HG02840 (cell line): ENCODE measurements at regions not wholly inside any gene's neighbourhood (a gene's known extent, or its start where the extent isn't known, plus 50 kb on each side); places are given as distances from the start of the nearest gene placed in this dataset.
A peak's percentile ranks its signal among the peaks of the same experiment; 100 is the strongest.

ENCODE experiments used
- ATAC-seq: cut with Tn5 transposase; IDR thresholded peaks from one replicate; pipeline ENCODE4 v1.9.1; 2021; ENCODE audit warnings: mild to moderate bottlenecking, moderate library complexity, moderate number of reproducible peaks; ENCODE audit not compliant: unreplicated experiment, low FRiP score

DNA sequence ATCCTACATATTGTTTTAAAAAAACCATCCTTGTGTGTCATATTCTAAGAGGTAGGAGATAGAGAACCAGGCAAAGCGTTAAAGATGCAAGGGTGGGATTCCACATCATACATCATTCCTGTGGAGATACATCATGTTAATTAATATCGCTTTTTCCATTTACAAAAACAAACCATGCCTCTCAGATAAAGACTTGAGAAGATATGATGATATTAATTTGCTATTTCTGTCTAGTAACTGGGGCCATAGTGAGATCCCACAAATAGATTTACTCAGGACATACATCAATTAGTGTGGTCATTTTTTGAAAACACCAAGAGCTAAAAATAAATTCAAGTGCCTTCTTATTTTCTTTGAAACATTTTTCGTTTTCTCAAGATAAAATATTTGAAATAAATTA, 165.4 kb upstream of the TARS1 start:
- ATAC-seq, result no peak

DNA sequence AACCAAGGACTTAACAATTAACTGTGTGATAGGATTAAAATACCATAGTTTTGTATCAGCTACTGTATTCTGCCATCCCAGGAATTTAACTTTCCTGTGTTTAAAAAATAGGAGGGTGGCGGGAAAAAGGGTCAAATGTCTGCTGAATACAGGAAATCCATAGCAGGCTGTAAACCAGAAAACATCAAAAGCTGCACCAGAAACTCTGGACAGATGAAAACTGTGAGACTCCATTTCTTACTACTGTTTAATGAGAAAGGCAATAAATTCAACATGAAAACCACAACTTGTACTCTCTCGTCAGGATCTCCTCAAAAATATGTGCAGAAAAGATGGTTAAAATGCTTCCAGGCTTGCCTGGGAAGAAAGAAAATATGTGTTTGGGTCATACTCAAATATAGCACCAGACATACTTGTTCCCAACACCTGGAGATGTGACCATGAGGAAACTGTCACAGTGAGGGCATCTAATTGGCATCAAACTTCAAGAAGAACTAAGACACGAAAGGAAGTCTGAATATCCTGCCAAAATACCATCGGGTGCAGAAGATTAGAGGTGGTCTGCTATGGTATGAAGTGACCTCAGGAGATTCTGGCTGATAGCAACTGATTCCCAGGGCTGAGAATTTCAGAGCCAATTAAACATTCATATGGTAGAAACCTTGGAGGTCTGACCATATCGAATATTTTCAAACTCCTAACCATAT, 164.7 kb upstream of the TARS1 start:
- ATAC-seq, result no peak

DNA sequence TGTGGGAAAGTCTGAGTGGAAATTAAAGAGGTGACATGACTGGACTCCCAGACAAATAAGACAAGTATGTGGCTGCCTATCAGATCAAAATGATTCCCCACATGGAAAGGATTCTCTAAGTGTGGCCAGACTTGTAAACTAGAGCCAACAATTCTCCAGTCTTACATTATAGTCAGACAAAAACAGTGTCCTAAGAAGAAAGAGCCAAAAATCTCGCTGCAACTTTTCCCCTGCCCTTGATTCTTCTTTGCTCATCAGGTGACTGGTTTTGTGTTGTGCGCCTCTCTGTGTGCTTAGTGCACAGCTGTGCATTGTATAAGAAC, 164.2 kb upstream of the TARS1 start:
- no peak for ATAC-seq

DNA sequence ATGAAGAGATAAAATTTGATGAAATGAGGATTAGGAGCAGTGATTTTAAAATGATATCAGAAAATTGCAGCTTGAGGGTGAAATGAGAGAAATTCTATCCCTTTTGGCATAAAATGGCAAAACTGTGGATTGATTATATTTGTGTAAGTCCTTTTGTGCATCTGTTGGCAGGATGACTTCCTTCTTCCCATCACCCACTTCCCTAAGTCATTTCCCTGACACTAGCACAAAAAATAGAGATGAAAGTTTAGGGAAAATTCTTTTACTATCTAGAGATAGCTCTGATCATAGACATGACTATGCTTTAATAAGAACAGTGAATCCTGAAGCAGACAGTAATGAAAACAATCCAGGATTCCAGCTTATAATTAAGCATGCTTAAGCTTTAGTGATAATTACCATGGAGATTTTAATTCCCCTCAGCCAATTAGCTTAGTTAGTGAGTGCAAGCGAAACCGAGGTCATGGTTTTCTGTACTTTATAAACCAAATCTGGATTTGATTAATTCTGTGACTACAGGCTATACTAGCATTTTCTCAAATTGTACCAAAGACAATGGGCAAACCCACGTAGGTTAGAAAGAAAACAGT, 163.6 kb upstream of the TARS1 start:
- ATAC-seq, result no peak

DNA sequence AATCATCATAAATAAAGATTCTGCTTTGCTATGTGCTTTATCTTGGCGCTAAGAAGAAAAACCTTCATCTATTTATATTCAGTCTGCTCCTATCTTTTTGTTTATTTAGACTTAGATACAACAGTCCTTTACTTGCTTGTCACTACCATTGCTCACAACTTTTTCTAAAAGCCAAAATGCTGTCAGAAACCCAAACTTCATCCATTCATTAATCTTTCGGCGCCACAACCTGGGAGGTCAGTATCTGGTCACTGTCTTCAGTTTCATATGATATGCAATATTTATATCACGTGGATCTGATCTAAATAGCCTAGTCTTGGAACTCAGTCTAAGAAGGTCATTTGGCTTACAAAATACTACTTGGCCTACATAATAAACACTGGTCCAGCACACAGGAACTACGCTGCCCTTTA, 159.3 kb upstream of the TARS1 start:
- ATAC-seq, result no peak

DNA sequence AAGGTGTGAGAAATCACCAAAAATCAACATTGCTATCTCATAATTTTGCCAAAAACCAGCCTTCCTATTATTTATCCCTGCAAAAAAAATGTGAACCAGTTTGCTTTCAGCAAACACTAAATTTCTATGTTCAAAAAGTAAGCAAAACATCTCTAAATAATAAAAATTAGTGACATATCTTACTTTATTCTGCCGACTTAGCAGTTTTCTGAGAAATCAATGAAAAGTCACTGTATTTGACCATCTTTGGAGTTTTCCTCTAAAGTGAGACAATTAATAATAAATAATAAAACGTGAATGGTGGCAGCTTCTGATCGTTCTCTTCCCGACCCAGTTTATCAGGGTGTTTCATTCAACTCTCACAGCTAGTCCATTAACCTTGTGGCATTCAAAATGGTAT, 158.6 kb upstream of the TARS1 start:
- ATAC-seq, result no peak

DNA sequence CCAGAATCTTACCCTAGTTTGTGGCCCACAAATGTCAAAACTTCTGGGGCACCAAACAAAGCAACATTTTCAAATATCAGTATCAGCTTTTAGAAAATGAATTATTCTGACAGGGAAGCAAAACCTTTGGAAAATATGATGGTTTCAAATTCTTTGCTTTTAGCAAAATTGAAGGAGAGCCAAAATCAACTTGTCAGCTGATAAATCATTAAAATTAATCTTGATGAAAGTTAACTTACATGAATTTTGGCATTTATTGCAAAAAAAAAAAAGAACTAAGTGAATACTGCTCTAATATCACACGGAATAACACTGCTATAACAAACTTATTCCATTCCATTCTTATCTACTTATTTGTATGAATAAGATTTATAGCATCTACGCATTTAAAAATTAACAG, 158.1 kb upstream of the TARS1 start:
- no peak for ATAC-seq

DNA sequence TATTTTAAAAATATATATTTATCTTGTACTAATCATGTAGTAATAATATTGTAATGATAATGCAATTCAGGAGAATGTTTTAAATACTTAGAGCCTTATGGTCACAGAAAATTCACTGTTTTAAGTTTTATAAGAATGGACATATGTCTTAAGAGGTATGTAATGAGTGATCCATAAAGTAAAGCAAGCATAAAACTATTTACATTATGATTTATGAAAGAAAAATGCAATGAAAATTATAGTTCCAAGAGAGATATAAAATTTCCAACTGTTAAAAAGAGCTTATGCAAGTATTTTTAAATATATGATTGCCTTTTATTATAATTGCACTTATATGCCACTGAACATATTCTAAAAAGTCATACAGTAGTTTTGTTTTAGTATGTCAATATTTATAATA, 157.5 kb upstream of the TARS1 start:
- no peak for ATAC-seq

DNA sequence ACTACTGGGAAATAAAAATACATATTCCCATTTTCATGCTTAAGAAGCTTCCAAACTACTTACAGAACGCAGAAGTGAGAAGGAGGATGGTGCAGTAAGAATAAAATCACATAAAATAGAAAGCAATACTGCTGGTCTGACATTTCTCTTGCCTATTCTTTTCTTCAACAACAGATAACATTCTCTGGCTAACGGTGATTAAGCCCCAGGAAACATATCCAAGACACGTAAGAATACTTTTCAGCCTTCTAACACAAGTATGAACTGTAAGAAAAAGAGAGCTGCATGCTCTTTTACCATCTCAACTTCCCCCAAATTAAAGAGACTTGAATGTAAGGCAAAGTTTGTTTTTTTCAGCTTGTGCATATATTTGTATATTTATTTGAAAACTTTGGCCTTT, 156.1 kb upstream of the TARS1 start:
- ATAC-seq, result no peak

DNA sequence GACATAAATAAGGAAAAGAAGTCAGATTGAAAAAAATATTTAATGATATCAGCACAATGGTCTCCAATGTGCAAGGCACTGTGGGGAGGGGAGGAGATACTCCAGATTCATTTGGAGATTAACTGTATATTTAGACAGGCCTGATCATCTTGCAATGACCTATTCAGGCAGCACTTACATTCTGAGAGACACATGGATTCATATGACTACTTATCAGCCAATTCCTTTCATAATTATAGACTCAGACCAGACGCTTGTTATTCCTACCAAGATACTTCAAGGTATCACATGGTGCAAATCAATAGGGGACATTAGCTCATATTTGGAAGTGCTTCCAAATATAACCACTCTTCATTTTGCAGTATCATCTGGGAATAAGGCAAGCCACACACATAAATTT, 153.5 kb upstream of the TARS1 start:
- no peak for ATAC-seq

DNA sequence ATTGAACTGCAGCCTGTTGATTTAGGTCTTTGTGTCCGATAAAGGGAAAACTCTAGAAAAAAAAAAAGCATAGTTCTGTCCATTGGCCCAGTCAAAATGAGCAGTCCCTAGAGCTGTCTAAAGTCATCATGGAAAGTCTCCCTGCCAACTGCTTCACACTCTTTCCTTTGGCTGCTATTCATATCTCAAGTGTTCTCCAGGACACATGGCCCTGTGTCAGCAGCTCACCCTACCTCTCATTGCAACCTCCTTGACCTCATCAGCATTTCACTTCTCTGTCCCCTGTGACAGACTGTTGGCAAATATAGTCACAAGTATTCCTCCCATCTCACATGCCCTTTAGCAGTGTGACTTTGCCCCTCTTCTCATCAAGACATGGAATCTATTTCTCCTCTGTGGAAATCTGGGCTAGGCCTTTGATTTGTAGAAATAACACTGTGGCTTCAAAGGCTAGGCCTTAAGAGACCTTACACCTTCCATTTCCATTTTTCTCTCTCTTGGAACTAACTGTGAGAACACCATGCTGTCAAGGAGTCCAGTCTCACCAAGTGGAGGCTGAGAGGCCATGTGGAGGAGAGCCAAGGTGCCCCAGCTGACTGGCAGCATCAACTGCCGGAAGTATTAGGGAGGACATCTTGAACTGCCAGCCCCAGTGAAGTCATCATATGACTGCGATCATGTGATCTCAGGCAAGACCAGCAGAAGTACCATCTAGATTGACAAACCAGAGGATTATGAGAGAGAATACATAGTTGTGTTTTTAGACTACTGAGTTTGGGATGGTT, 149.4 kb upstream of the TARS1 start:
- no peak for ATAC-seq

DNA sequence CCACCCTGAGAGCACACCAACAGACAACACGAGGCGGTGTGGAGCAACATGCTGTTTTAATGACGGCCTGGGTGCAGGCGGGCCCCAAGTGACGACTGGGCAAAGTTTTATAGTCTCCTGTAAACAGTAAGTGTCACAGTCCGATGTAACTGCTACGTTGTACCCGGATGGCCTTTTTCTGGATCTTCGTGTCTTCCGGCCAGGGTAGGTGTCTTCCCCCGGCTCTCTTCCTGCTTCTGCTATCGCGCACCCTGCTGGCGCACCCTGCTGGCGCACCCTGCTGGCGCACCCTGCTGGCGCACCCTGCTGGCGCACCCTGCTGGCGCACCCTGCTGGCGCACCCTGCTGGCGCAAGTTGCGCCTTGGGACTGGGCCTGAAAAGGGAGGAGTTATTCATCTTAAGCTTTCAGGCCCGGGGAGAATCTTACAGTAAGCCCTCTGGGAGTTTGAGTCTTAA, 143.0 kb upstream of the TARS1 start:
- ATAC-seq, result no peak

DNA sequence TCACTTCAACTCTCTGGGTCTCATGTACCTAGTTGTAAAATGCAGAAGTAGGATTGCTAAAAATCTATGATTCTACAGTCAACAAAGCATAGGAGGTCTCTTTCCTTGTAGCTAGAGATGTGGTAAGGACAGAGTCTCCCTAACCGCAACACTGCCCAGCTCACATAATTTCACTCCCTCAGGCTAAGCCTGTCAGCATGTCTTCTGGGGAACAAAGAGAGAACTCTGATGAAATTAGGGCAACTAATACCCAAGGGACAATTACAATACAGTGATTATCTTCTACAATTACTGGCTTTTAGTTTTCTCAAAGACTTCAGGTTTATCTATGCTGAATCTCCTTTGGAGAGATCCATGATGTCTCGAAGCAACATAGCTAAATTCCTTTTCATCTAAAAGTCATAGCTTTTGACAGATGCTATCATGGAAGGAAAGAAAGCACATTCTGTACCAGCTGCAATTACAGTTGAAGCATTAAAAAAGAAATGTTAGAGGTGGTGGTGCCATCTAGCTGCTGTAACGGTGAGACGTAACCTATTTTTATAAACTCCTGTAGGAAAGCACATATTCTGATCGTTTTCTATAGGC, 141.1 kb upstream of the TARS1 start:
- ATAC-seq, result peak; percentile 28

DNA sequence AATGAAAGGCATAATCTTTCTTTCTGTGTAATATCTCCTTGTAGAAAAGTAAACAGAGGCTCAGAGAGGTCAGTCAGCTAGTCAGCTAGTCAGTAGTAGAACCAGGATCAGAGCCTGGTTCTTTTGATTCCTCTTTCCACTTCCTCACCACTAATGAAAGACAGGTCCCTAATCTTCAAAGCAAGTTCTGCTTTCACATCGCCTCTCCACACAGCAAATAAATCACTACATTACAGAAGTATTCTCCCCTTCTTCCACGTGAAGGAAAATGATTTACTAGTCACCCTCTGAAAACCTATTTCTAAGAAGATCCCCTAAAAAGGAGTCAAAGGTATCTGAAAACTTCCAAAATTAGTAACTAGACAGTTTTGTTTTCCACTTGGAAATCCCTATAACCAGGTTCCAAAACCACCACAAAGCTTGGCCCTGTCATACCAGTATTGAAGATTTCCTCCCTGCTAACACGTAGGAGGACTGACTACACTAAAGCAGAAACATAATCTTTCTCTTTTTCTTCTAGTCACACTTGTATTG, 140.5 kb upstream of the TARS1 start:
- ATAC-seq, result peak; percentile 83

DNA sequence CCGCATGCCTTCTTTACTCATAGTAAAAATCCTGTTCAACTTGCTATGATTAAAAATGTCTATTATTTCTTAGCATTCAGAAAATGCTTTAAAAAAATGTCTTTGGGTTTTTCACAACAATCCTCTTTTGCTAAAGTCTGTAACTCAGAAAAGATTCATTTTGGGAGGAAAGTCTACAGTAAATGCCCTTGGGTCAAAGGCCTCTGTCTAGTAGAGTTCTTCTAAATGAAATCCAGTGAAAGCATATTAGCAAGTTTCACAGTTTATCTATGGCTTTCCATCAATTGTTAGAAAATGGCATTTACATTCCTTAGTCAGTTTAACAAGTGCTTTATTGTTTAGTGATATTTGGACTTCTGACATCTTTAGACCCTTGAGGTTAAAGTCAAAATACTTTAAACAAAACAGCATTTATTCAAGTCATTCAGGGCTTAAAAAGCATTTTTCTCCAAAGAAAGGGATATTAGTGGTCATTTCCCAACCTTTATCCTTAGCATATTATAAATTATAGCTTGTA, 137.1 kb upstream of the TARS1 start:
- no peak for ATAC-seq

DNA sequence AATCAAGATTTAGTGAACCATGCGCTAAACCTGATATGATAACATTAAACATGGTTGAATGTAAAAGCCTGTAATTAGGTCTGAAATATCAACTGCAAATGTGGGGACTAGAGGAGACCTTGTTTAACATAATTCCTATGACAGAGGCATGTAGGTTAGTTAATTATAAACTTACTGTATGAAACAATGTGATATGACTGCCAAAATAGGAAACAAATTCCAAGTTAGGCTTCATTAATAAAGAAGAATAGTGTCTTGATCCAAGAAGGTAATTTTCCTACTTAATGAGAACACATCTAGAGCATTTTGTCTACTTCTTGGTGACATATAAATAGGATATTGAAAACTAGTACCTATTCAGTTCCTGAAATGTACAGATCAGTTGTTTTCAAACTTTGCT, 136.2 kb upstream of the TARS1 start:
- ATAC-seq, result no peak

DNA sequence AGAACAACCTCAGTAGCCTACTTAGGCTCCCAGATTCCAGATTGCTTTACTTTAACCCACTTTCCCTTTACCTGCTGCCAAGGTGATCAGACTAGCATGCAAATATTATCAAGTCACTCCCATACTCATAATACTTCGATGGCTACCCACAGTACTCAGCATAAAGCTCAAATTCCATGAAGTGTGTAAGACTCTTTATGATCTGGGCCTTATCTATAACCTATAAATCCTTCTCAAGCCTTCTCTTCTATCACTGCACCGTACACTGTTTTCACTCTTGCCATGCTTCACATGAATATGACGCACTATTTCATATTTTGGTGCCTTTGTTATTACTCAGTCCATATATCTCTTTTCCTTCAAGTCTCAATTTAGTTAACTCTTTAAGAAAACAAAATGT, 135.2 kb upstream of the TARS1 start:
- no peak for ATAC-seq

DNA sequence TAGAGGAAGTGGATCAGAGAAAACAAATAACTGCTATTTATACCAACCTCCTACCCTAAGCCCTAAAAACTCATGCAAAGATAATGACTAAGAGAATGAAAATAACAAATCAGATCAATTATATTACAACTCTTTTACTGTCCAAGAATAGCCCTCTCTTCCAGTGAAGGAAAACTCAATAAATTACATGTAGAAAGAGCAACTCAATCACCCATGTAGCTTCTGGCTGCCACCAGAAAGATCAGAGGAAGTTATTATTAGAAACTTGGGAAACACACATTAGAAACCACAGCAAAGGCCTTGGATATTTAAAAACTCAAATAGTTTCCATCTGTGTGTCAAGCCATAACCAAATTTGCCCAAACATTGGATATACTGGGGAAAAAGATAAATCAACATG, 134.0 kb upstream of the TARS1 start:
- ATAC-seq, result no peak

DNA sequence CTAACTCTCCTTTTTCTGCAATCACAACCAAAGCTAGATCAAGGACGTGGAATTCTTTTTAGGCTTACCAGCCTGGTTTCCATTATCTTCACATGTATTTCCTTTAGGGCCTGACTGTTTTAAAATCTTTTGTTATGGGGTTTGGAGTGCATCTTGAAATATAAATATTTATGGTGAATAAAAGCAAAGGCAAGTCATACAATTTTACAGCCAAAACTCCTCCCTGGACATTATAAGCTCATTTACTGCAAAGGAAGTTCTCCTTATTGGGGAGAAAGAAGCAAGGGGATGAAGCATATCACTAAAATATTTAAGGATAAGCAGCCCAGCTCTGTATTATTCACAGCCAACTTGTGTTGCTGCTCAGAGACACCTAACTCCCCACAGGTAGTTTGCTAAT, 132.2 kb upstream of the TARS1 start:
- no peak for ATAC-seq

DNA sequence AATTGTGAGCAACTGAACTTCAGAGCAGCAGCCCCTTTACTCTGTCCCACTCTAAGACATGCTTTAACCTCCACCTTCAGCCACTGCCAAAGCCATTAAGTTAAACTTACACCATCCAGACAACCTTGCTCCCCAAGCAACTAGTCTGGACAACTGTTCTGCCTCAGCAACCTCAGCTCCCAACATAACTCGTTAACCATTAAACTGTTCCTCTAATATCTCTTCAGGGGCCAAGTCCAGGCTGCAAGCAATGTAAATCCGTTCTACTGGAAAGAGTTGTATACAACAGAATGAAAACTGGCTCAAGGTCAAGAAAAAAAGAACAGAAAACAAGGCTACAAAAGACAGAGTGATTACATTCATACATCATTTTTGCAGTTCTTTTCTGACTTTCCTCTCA, 131.7 kb upstream of the TARS1 start:
- no peak for ATAC-seq
